ENCODE measurements at regions not wholly inside any gene's neighbourhood (a gene's known extent, or its start where the extent isn't known, plus 50 kb on each side); places are given as distances from the start of the nearest gene placed in this dataset.

DNA sequence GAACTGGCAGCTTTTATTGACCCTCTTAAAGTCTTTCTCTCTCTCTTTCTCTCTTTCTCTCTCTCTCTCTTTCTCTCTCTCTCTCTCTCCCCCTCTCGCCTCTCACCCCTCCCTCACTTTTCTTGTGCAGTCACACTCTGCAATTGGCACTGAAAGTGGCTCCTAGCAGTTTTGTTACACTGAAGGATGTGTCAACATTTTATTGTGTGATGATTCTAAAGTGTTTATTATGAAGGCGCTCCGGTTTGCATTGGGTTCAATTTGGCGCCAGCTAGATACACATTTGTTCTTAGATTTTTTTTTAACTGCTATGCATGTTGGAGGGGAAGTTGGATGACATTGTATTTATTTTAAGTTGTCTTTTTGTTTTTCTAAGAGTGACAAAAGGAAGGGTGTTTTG, 64.0 kb upstream of the CHRM3 start:
- TF ChIP-seq, protein P1, sequence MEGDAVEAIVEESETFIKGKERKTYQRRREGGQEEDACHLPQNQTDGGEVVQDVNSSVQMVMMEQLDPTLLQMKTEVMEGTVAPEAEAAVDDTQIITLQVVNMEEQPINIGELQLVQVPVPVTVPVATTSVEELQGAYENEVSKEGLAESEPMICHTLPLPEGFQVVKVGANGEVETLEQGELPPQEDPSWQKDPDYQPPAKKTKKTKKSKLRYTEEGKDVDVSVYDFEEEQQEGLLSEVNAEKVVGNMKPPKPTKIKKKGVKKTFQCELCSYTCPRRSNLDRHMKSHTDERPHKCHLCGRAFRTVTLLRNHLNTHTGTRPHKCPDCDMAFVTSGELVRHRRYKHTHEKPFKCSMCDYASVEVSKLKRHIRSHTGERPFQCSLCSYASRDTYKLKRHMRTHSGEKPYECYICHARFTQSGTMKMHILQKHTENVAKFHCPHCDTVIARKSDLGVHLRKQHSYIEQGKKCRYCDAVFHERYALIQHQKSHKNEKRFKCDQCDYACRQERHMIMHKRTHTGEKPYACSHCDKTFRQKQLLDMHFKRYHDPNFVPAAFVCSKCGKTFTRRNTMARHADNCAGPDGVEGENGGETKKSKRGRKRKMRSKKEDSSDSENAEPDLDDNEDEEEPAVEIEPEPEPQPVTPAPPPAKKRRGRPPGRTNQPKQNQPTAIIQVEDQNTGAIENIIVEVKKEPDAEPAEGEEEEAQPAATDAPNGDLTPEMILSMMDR (IDR thresholded peaks at IDR 0.05; ENCODE audit: low read depth, low read length): no peak
- no peak overlapping the region for H3K4me3 ChIP-seq (ENCODE audit: low read depth, low read length)

DNA sequence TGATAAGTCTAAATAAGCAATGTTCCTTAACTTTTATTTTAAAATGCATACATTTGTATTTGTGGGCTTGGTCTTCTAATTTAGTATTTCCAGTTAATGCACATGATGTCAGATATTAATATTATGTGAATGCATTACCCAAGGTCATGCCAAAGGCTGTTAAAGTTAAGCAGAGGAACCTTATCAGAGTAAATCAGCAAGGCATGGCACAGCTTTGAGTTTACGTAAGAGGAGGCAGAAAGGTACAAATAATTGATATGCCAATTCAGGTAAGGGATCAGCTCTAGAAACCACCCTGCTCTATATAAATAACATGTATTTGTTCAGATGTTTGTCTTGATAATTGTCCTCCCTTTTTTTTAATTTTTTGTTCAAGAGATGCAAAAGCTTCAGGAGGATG, 64.5 kb upstream of the CHRM3 start:
- TF ChIP-seq, protein P1 (IDR thresholded peaks at IDR 0.05; ENCODE audit: low read depth, low read length): no peak
- H3K4me3 ChIP-seq (ENCODE audit: low read depth, low read length): no peak overlapping the region

GRCh38 chr1:239317948-239318347, 68.4 kb upstream of the CHRM3 start:
- TF ChIP-seq, protein P1 (IDR thresholded peaks at IDR 0.05; ENCODE audit: low read depth, low read length): no peak
- H3K4me3 ChIP-seq (ENCODE audit: low read depth, low read length): no peak overlapping the region

DNA sequence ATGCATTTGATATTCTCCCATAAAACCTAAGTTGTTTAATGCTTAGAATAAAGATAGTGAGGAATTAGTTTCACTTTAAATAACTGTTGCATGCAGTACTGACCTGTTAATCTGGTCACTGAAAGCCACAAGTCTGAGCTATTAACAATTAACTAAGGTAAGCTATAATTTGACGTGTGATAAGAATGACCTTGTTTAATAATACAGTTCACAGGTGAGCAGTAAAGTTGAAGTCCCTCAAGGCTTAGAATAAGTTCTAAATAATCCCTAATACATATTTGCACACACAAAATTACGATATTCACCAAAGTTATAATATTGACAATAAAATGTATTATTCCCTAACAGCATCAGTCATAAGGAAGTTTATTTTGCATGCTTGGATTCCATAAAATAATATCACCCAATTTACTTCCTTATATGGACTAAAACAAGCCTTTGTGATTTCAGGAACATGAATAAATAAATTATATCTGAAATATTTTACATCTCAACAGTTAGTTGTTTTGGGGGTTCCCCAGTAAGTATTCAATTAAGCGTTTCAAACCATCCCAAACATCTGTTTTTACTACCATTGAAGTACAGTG, 70.6 kb upstream of the CHRM3 start:
- no peak overlapping the region for H3K4me3 ChIP-seq (ENCODE audit: low read depth, low read length)
- TF ChIP-seq, protein P1 (IDR thresholded peaks at IDR 0.05; ENCODE audit: low read depth, low read length): no peak

- H3K4me3 ChIP-seq (ENCODE audit: low read depth, low read length): no peak overlapping the region
- TF ChIP-seq, protein P1 (IDR thresholded peaks at IDR 0.05; ENCODE audit: low read depth, low read length): no peak
Measured at GRCh38 chr1:239311331-239311730, 75.0 kb upstream of the CHRM3 start.

DNA sequence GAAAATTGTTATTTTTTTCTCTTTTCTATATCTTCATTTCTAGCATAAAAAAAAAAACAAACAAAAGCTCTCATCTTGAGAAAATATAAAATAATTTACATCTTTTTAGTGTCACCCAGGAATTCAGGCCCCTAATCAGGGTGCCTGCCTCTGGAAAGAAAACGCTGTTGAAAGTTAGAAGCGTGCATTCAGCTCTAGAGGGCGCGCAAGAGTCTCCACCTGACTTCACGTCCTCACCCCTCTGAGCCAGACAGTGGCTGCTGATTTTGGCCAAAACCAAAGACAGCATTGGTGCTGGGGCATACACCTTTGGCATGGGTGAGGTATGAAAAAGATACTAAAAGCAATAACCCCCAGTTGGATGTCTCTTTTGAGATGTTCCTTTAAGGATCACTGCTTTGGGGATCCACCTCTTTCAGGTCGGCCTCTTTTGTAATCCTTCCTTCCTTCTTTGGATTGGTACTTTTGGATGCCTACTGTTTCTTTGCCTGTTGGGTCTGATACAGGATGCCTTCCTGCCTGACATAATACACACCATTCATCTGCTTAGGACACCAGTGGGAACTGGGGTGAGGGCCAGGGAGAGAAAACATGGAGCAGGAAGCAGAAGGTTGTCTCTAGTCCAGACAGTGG, 77.6 kb upstream of the CHRM3 start:
- no peak overlapping the region for H3K4me3 ChIP-seq (ENCODE audit: low read depth, low read length)
- TF ChIP-seq, protein P1 (IDR thresholded peaks at IDR 0.05; ENCODE audit: low read depth, low read length): no peak

DNA sequence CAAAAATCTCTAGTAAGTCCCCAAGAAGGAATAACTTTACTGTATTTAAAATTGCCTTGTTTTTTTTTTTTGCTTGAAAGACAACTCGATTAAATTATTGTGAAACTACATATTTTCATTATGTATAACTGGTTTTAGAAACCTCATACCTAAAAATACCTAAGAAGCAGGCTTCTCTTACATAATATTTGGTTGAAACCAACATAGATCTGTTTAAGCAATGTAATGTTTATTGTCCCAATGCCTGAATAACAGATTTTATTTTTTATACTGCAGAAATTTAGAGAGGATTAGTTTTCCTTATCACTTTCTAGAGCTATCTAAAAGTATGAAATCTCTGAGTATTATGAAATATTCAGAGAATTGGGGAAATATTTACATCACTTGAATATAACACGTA, 78.5 kb upstream of the CHRM3 start:
- H3K4me3 ChIP-seq (ENCODE audit: low read depth, low read length): no peak overlapping the region
- TF ChIP-seq, protein P1 (IDR thresholded peaks at IDR 0.05; ENCODE audit: low read depth, low read length): no peak

Data from WI38 (cell line).